ENCODE measurements at regions not wholly inside any gene's neighbourhood (a gene's known extent, or its start where the extent isn't known, plus 50 kb on each side); places are given as distances from the start of the nearest gene placed in this dataset.

- TF ChIP-seq POLR2AphosphoS5 (IDR thresholded peaks at IDR 0.05): no peak
- TF ChIP-seq CTCF (IDR thresholded peaks at IDR 0.05): no peak
- no peak for TF ChIP-seq EP300 (IDR thresholded peaks at IDR 0.05)
- TF ChIP-seq POLR2A (IDR thresholded peaks at IDR 0.05): no peak
- no peak overlapping the region for H3K4me3 ChIP-seq
- no peak overlapping the region for H3K27ac ChIP-seq
- H3K36me3 ChIP-seq: no peaks in the 10 kb centered on the region
- H3K4me1 ChIP-seq: no peaks in the 10 kb centered on the region
- peaks cover 17% of the 10 kb centered on the region for H3K27me3 ChIP-seq
- ATAC-seq: no peak
- H3K9me3 ChIP-seq: no peaks in the 10 kb centered on the region
- WGBS, 2 donors (ENCODE audit: low coverage in 1 of 2): 58 to 60% methylated on average over 1 to 5 of the region's 9 CpGs
These were observed 76.9 kb upstream of the B3GAT1 start for GRCh38 chr11:134488913-134489312.

- ATAC-seq: no peak
- Histone ChIP-seq H3K27ac (no peak overlapping the region), H3K4me3 (no peak overlapping the region), H3K4me1 (no peaks in the 10 kb centered on the region), H3K36me3 (no peaks in the 10 kb centered on the region), H3K9me3 (no peaks in the 10 kb centered on the region), H3K27me3 (peaks cover 17% of the 10 kb centered on the region)
- no peak for TF ChIP-seq POLR2A (IDR thresholded peaks at IDR 0.05)
- no peak for TF ChIP-seq CTCF (IDR thresholded peaks at IDR 0.05)
- TF ChIP-seq POLR2AphosphoS5 (IDR thresholded peaks at IDR 0.05): no peak
- TF ChIP-seq EP300 (IDR thresholded peaks at IDR 0.05): no peak
- 55 to 90% methylated on average over 3 of the region's 4 CpGs for WGBS, 2 donors (ENCODE audit: low coverage in 1 of 2)
These were observed 76.5 kb upstream of the B3GAT1 start for GRCh38 chr11:134488512-134488911.

- no peak for TF ChIP-seq EP300 (IDR thresholded peaks at IDR 0.05)
- no peak for TF ChIP-seq POLR2A (IDR thresholded peaks at IDR 0.05)
- no peak for TF ChIP-seq POLR2AphosphoS5 (IDR thresholded peaks at IDR 0.05)
- TF ChIP-seq CTCF (IDR thresholded peaks at IDR 0.05): no peak
- no peak overlapping the region for H3K27ac ChIP-seq
- no peaks in the 10 kb centered on the region for H3K36me3 ChIP-seq
- no peaks in the 10 kb centered on the region for H3K9me3 ChIP-seq
- H3K4me3 ChIP-seq: no peak overlapping the region
- peaks cover 17% of the 10 kb centered on the region for H3K27me3 ChIP-seq
- no peaks in the 10 kb centered on the region for H3K4me1 ChIP-seq
- 37 to 74% methylated on average over 3 of the region's 3 CpGs for WGBS, 2 donors (ENCODE audit: low coverage in 1 of 2)
- no peak for ATAC-seq
These were observed 75.7 kb upstream of the B3GAT1 start for GRCh38 chr11:134487696-134488095.

GRCh38 chr11:134486704-134487103, 74.7 kb upstream of the B3GAT1 start:
- H3K27ac ChIP-seq: no peak overlapping the region
- 20 to 78% methylated on average over 2 to 3 of the region's 6 CpGs for WGBS, 2 donors (ENCODE audit: low coverage in 1 of 2)
- peaks cover 17% of the 10 kb centered on the region for H3K27me3 ChIP-seq
- no peaks in the 10 kb centered on the region for H3K36me3 ChIP-seq
- H3K4me3 ChIP-seq: no peak overlapping the region
- no peaks in the 10 kb centered on the region for H3K4me1 ChIP-seq
- TF ChIP-seq CTCF (IDR thresholded peaks at IDR 0.05) (no peak), POLR2AphosphoS5 (IDR thresholded peaks at IDR 0.05) (no peak)
- H3K9me3 ChIP-seq: no peaks in the 10 kb centered on the region
- ATAC-seq: no peak

- 73% methylated on average over 2 of the region's 11 CpGs; no CpG with 5 or more reads in 1 of the 2 donors for WGBS, 2 donors (ENCODE audit: low coverage in 1 of 2)
These were observed 74.1 kb upstream of the B3GAT1 start for GRCh38 chr11:134486106-134486505.

More at GRCh38 chr11:134486106-134486505, 74.1 kb upstream of the B3GAT1 start:
- ATAC-seq: no peak
- Histone ChIP-seq H3K36me3 (no peaks in the 10 kb centered on the region), H3K27ac (no peak overlapping the region), H3K4me3 (no peak overlapping the region), H3K4me1 (no peaks in the 10 kb centered on the region), H3K9me3 (no peaks in the 10 kb centered on the region), H3K27me3 (peaks cover 17% of the 10 kb centered on the region)
- TF ChIP-seq POLR2AphosphoS5 (IDR thresholded peaks at IDR 0.05): no peak
- TF ChIP-seq EP300 (IDR thresholded peaks at IDR 0.05): no peak
- no peak for TF ChIP-seq CTCF (IDR thresholded peaks at IDR 0.05)
- no peak for TF ChIP-seq POLR2A (IDR thresholded peaks at IDR 0.05)
